ENCODE measurements at regions not wholly inside any gene's neighbourhood (a gene's known extent, or its start where the extent isn't known, plus 50 kb on each side); places are given as distances from the start of the nearest gene placed in this dataset.

GRCh38 chr14:40870252-40870651 is 736.4 kb upstream of the LRFN5 start:
- no peaks in the 10 kb centered on the region for H3K79me1 ChIP-seq (ENCODE audit: low read length)

GRCh38 chr14:40859055-40859454 is 747.6 kb upstream of the LRFN5 start:
- Histone ChIP-seq H3K4me2 (ENCODE audit: low read length) (no peak overlapping the region), H2BK15ac (replicated peaks; ENCODE audit: low read depth) (no peak overlapping the region), H3K23ac (ENCODE audit: low read length) (no peak overlapping the region), H3K4me3 (ENCODE audit: low read length) (no peak overlapping the region), H3K4me1 (ENCODE audit: control insufficient read depth, low read depth, low read length) (no peaks in the 10 kb centered on the region), H2BK120ac (ENCODE audit: low read depth, low read length) (no peak overlapping the region), H2AK5ac (ENCODE audit: low read length) (no peak overlapping the region), H3K27me3 (ENCODE audit: insufficient read depth, low read length, poor library complexity) (no peaks in the 10 kb centered on the region), H3K79me1 (ENCODE audit: low read length) (no peaks in the 10 kb centered on the region), H3K9ac (ENCODE audit: low read length) (no peak overlapping the region), H4K5ac (ENCODE audit: low read length) (no peak overlapping the region), H3K56ac (ENCODE audit: low read length) (no peak overlapping the region), H3K18ac (ENCODE audit: low read length) (no peak overlapping the region), H4K8ac (ENCODE audit: low read depth, low read length) (no peak overlapping the region), H2BK5ac (ENCODE audit: low read length) (no peak overlapping the region), H3K79me2 (ENCODE audit: control insufficient read depth, insufficient read depth, low read length) (no peaks in the 10 kb centered on the region), H3K27ac (ENCODE audit: low read depth, low read length) (no peak overlapping the region), H3K4ac (ENCODE audit: low read depth, low read length) (no peak overlapping the region), H3K36me3 (ENCODE audit: control insufficient read depth, insufficient read depth, low read length) (no peaks in the 10 kb centered on the region)
- no CpG with 5 or more reads among the region's 1 CpG for WGBS (ENCODE audit: extremely low coverage, insufficient coverage, low lambda C conversion rate)
- peak; percentile 62 for DNase-seq

More at GRCh38 chr14:40870252-40870651, 736.4 kb upstream of the LRFN5 start:
- H4K8ac ChIP-seq (ENCODE audit: low read depth, low read length), result no peak overlapping the region
- no peak overlapping the region for H3K27ac ChIP-seq (ENCODE audit: low read depth, low read length)
- no peak overlapping the region for H3K18ac ChIP-seq (ENCODE audit: low read length)
- no peak overlapping the region for H2AK5ac ChIP-seq (ENCODE audit: low read length)
- no peak overlapping the region for H2BK15ac ChIP-seq (replicated peaks; ENCODE audit: low read depth)
- no peak overlapping the region for H3K9ac ChIP-seq (ENCODE audit: low read length)
- no peak overlapping the region for H3K4me2 ChIP-seq (ENCODE audit: low read length)
- H3K56ac ChIP-seq (ENCODE audit: low read length), result no peak overlapping the region
- no peaks in the 10 kb centered on the region for H3K36me3 ChIP-seq (ENCODE audit: control insufficient read depth, insufficient read depth, low read length)
- H3K27me3 ChIP-seq (ENCODE audit: insufficient read depth, low read length, poor library complexity), result no peaks in the 10 kb centered on the region
- no peak overlapping the region for H3K23ac ChIP-seq (ENCODE audit: low read length)
- H2BK5ac ChIP-seq (ENCODE audit: low read length), result no peak overlapping the region
- no peaks in the 10 kb centered on the region for H3K79me2 ChIP-seq (ENCODE audit: control insufficient read depth, insufficient read depth, low read length)
- H4K5ac ChIP-seq (ENCODE audit: low read length), result no peak overlapping the region
- H3K4me1 ChIP-seq (ENCODE audit: control insufficient read depth, low read depth, low read length), result no peaks in the 10 kb centered on the region
- no peak overlapping the region for H3K4me3 ChIP-seq (ENCODE audit: low read length)
- no peak overlapping the region for H3K4ac ChIP-seq (ENCODE audit: low read depth, low read length)
- H2BK120ac ChIP-seq (ENCODE audit: low read depth, low read length), result no peak overlapping the region
- peak; percentile 14 for DNase-seq
- WGBS (ENCODE audit: extremely low coverage, insufficient coverage, low lambda C conversion rate), result no CpG with 5 or more reads among the region's 1 CpG

- Histone ChIP-seq H3K18ac (ENCODE audit: low read length) (no peak overlapping the region), H3K4me2 (ENCODE audit: low read length) (no peak overlapping the region), H3K23ac (ENCODE audit: low read length) (no peak overlapping the region), H3K9ac (ENCODE audit: low read length) (no peak overlapping the region), H3K36me3 (ENCODE audit: control insufficient read depth, insufficient read depth, low read length) (no peaks in the 10 kb centered on the region), H3K4me3 (ENCODE audit: low read length) (no peak overlapping the region), H3K4me1 (ENCODE audit: control insufficient read depth, low read depth, low read length) (no peaks in the 10 kb centered on the region), H4K8ac (ENCODE audit: low read depth, low read length) (no peak overlapping the region), H3K79me1 (ENCODE audit: low read length) (no peaks in the 10 kb centered on the region), H3K79me2 (ENCODE audit: control insufficient read depth, insufficient read depth, low read length) (no peaks in the 10 kb centered on the region), H4K5ac (ENCODE audit: low read length) (no peak overlapping the region), H3K27ac (ENCODE audit: low read depth, low read length) (no peak overlapping the region), H2BK15ac (replicated peaks; ENCODE audit: low read depth) (no peak overlapping the region), H3K4ac (ENCODE audit: low read depth, low read length) (no peak overlapping the region), H2BK120ac (ENCODE audit: low read depth, low read length) (no peak overlapping the region), H2BK5ac (ENCODE audit: low read length) (no peak overlapping the region), H3K27me3 (ENCODE audit: insufficient read depth, low read length, poor library complexity) (no peaks in the 10 kb centered on the region), H2AK5ac (ENCODE audit: low read length) (no peak overlapping the region), H3K56ac (ENCODE audit: low read length) (no peak overlapping the region)
- DNase-seq, result no peak
- no CpG with 5 or more reads among the region's 6 CpGs for WGBS (ENCODE audit: extremely low coverage, insufficient coverage, low lambda C conversion rate)
Measured at GRCh38 chr14:40855343-40855742, 751.3 kb upstream of the LRFN5 start.

GRCh38 chr14:40850191-40850590 is 756.5 kb upstream of the LRFN5 start:
- peak overlapping the region; percentile 93 for H4K8ac ChIP-seq (ENCODE audit: low read depth, low read length)
- H2BK5ac ChIP-seq (ENCODE audit: low read length), result no peak overlapping the region
- no peak overlapping the region for H3K56ac ChIP-seq (ENCODE audit: low read length)
- no peak overlapping the region for H3K9ac ChIP-seq (ENCODE audit: low read length)
- no peaks in the 10 kb centered on the region for H3K4me1 ChIP-seq (ENCODE audit: control insufficient read depth, low read depth, low read length)
- no peaks in the 10 kb centered on the region for H3K79me2 ChIP-seq (ENCODE audit: control insufficient read depth, insufficient read depth, low read length)
- no peak overlapping the region for H3K4me3 ChIP-seq (ENCODE audit: low read length)
- no peak overlapping the region for H3K18ac ChIP-seq (ENCODE audit: low read length)
- no peaks in the 10 kb centered on the region for H3K79me1 ChIP-seq (ENCODE audit: low read length)
- no peak overlapping the region for H4K5ac ChIP-seq (ENCODE audit: low read length)
- H2BK120ac ChIP-seq (ENCODE audit: low read depth, low read length), result no peak overlapping the region
- no peaks in the 10 kb centered on the region for H3K36me3 ChIP-seq (ENCODE audit: control insufficient read depth, insufficient read depth, low read length)
- no peak overlapping the region for H2BK15ac ChIP-seq (replicated peaks; ENCODE audit: low read depth)
- H3K27me3 ChIP-seq (ENCODE audit: insufficient read depth, low read length, poor library complexity), result no peaks in the 10 kb centered on the region
- no peak overlapping the region for H3K4ac ChIP-seq (ENCODE audit: low read depth, low read length)
- no peak overlapping the region for H3K23ac ChIP-seq (ENCODE audit: low read length)
- no peak overlapping the region for H3K4me2 ChIP-seq (ENCODE audit: low read length)
- no peak overlapping the region for H2AK5ac ChIP-seq (ENCODE audit: low read length)
- DNase-seq, result peak; percentile 11
- H3K27ac ChIP-seq (ENCODE audit: low read depth, low read length), result no peak overlapping the region

GRCh38 chr14:40847480-40847879 is 759.2 kb upstream of the LRFN5 start:
- H3K18ac ChIP-seq (ENCODE audit: low read length), result no peak overlapping the region
- H2AK5ac ChIP-seq (ENCODE audit: low read length), result no peak overlapping the region
- H3K36me3 ChIP-seq (ENCODE audit: control insufficient read depth, insufficient read depth, low read length), result no peaks in the 10 kb centered on the region
- H3K9ac ChIP-seq (ENCODE audit: low read length), result no peak overlapping the region
- no peak for DNase-seq
- no peak overlapping the region for H3K23ac ChIP-seq (ENCODE audit: low read length)
- peaks cover 2% of the 10 kb centered on the region for H3K4me1 ChIP-seq (ENCODE audit: control insufficient read depth, low read depth, low read length)
- no peak overlapping the region for H3K56ac ChIP-seq (ENCODE audit: low read length)
- no peaks in the 10 kb centered on the region for H3K79me2 ChIP-seq (ENCODE audit: control insufficient read depth, insufficient read depth, low read length)
- no peak overlapping the region for H2BK5ac ChIP-seq (ENCODE audit: low read length)
- H4K5ac ChIP-seq (ENCODE audit: low read length), result no peak overlapping the region
- H3K27ac ChIP-seq (ENCODE audit: low read depth, low read length), result no peak overlapping the region
- H3K27me3 ChIP-seq (ENCODE audit: insufficient read depth, low read length, poor library complexity), result no peaks in the 10 kb centered on the region
- no peak overlapping the region for H2BK120ac ChIP-seq (ENCODE audit: low read depth, low read length)
- H2BK15ac ChIP-seq (replicated peaks; ENCODE audit: low read depth), result no peak overlapping the region
- no peak overlapping the region for H3K4ac ChIP-seq (ENCODE audit: low read depth, low read length)
- H4K8ac ChIP-seq (ENCODE audit: low read depth, low read length), result no peak overlapping the region
- no peak overlapping the region for H3K4me2 ChIP-seq (ENCODE audit: low read length)
- H3K79me1 ChIP-seq (ENCODE audit: low read length), result no peaks in the 10 kb centered on the region
- H3K4me3 ChIP-seq (ENCODE audit: low read length), result no peak overlapping the region

GRCh38 chr14:40842816-40843215 is 763.9 kb upstream of the LRFN5 start:
- Histone ChIP-seq H3K79me2 (ENCODE audit: control insufficient read depth, insufficient read depth, low read length) (no peaks in the 10 kb centered on the region), H3K56ac (ENCODE audit: low read length) (no peak overlapping the region), H3K79me1 (ENCODE audit: low read length) (no peaks in the 10 kb centered on the region), H3K4me1 (ENCODE audit: control insufficient read depth, low read depth, low read length) (peaks cover 2% of the 10 kb centered on the region), H4K5ac (ENCODE audit: low read length) (no peak overlapping the region), H3K27ac (ENCODE audit: low read depth, low read length) (no peak overlapping the region), H2BK15ac (replicated peaks; ENCODE audit: low read depth) (no peak overlapping the region), H4K8ac (ENCODE audit: low read depth, low read length) (no peak overlapping the region), H3K18ac (ENCODE audit: low read length) (no peak overlapping the region), H3K4me2 (ENCODE audit: low read length) (no peak overlapping the region), H3K9ac (ENCODE audit: low read length) (no peak overlapping the region), H3K27me3 (ENCODE audit: insufficient read depth, low read length, poor library complexity) (no peaks in the 10 kb centered on the region), H3K23ac (ENCODE audit: low read length) (no peak overlapping the region), H2AK5ac (ENCODE audit: low read length) (no peak overlapping the region), H3K36me3 (ENCODE audit: control insufficient read depth, insufficient read depth, low read length) (no peaks in the 10 kb centered on the region), H3K4me3 (ENCODE audit: low read length) (no peak overlapping the region), H3K4ac (ENCODE audit: low read depth, low read length) (no peak overlapping the region), H2BK120ac (ENCODE audit: low read depth, low read length) (no peak overlapping the region), H2BK5ac (ENCODE audit: low read length) (no peak overlapping the region)
- peak; percentile 77 for DNase-seq

Data from mesendoderm (in vitro differentiated cells).